H1 (cell line): ENCODE measurements at regions not wholly inside any gene's neighbourhood (a gene's known extent, or its start where the extent isn't known, plus 50 kb on each side); places are given as distances from the start of the nearest gene placed in this dataset.

ENCODE experiments used
- CTCF ChIA-PET: fragments of 300-600 bp; sonication (Branson Sonifier 250); formaldehyde crosslinking; loops from one replicate; lab custom pipeline; 2021; ENCODE audit not compliant: partially characterized antibody; lab: Charles Lee
- POLR2A ChIA-PET: fragments of 300-600 bp; sonication (Branson Sonifier 250); formaldehyde crosslinking; loops from one replicate; lab custom pipeline; 2021; ENCODE audit warnings: inconsistent platforms; ENCODE audit not compliant: partially characterized antibody; lab: Charles Lee
- DNase-seq, 2 experiments: peaks; one replicate each; pipeline versions ENCODE4 v3.0.0 to v3.0.0-alpha.2; 2010 to 2022; ENCODE audit warnings: low spot score in 2 of 2, low read depth in 1 of 2, mixed read lengths in 1 of 2
- FAIRE-seq: peaks from 2 replicates; lab custom pipeline; 2011; peaks lifted over from hg19 to GRCh38; lab: Jason Lieb, UNC
- H2AFZ ChIP-seq: 2 replicates; pipeline ENCODE4 v1.8.1; 2012; ENCODE audit warnings: low read length, inconsistent platforms
- H2AK5ac ChIP-seq: 2 replicates; pipeline ENCODE4 v1.6.1; 2013; ENCODE audit warnings: low read depth, low read length
- H2BK120ac ChIP-seq: replicated peaks from 2 replicates; pipeline ENCODE3; 2013; ENCODE audit warnings: low read depth, low read length, inconsistent platforms
- H2BK12ac ChIP-seq: 2 replicates; pipeline ENCODE4 v1.6.1; 2013; ENCODE audit warnings: low read depth, low read length
- H2BK15ac ChIP-seq: 2 replicates; pipeline ENCODE4 v1.6.1; 2013; ENCODE audit warnings: low read length
- H2BK20ac ChIP-seq: 2 replicates; pipeline ENCODE4 v1.6.1; 2013; ENCODE audit warnings: low read length
- H2BK5ac ChIP-seq: 2 replicates; pipeline ENCODE4 v1.6.1; 2013; ENCODE audit warnings: low read depth, low read length
- H3K14ac ChIP-seq: 2 replicates; pipeline ENCODE4 v1.6.1; 2013; ENCODE audit warnings: inconsistent platforms; ENCODE audit not compliant: insufficient read length
- H3K18ac ChIP-seq: 2 replicates; pipeline ENCODE4 v1.6.1; 2013; ENCODE audit warnings: low read length; ENCODE audit errors: extremely low read depth
- H3K23ac ChIP-seq: 2 replicates; pipeline ENCODE4 v1.6.1; 2013; ENCODE audit warnings: inconsistent platforms; ENCODE audit not compliant: insufficient read length
- H3K23me2 ChIP-seq: 2 replicates; pipeline ENCODE4 v1.6.1; 2013; ENCODE audit warnings: low read depth, low read length
- H3K27ac ChIP-seq: 2 replicates; pipeline ENCODE4 v1.6.1; 2011; ENCODE audit warnings: low read depth, low read length, inconsistent platforms
- H3K27me3 ChIP-seq, 4 experiments: replicated peaks in 1 of 4; 1 replicate in 1 of 4; 2 replicates in 3 of 4; pipeline versions ENCODE4 v1.6.1 to v1.8.1; 2011 to 2013; ENCODE audit warnings: low read length in 3 of 4, mild to moderate bottlenecking in 3 of 4, inconsistent platforms in 2 of 4, mixed read lengths in 2 of 4, moderate library complexity in 1 of 4; ENCODE audit not compliant: control insufficient read depth in 3 of 4, insufficient read depth in 3 of 4; ENCODE audit errors: extremely low read depth in 1 of 4
- H3K36me3 ChIP-seq, 4 experiments: 2 replicates each; pipeline versions ENCODE4 v1.6.1 to v1.8.1; 2011 to 2013; ENCODE audit warnings: mild to moderate bottlenecking in 4 of 4, low read length in 3 of 4, moderate library complexity in 2 of 4, control low read depth in 1 of 4, inconsistent platforms in 1 of 4; ENCODE audit not compliant: insufficient read depth in 4 of 4, control insufficient read depth in 2 of 4
- H3K4ac ChIP-seq: replicated peaks from 2 replicates; pipeline ENCODE3; 2013; ENCODE audit warnings: low read length, low read depth, mixed read lengths, inconsistent platforms; ENCODE audit not compliant: insufficient read length
- H3K4me1 ChIP-seq, 4 experiments: replicated peaks in 1 of 4; 1 replicate in 1 of 4; 2 replicates in 3 of 4; pipeline versions ENCODE4 v1.6.1 to v1.8.1; 2011 to 2013; ENCODE audit warnings: low read length in 3 of 4, inconsistent platforms in 2 of 4, mixed read lengths in 1 of 4; ENCODE audit not compliant: insufficient read depth in 4 of 4, control insufficient read depth in 3 of 4
- H3K4me2 ChIP-seq, 2 experiments: 2 replicates each; pipeline versions ENCODE4 v1.6.1 to v1.8.1; 2011 to 2013; ENCODE audit warnings: low read depth in 2 of 2, low read length in 2 of 2, control low read depth in 1 of 2, inconsistent platforms in 1 of 2, mild to moderate bottlenecking in 1 of 2; ENCODE audit not compliant: insufficient read depth in 1 of 2
- H3K4me3 ChIP-seq, 4 experiments: fragments of 200-600, 300-600 bp in 1 of 4; sonication (generic), shearing (Covaris generic), sonication (Bioruptor Twin) in 1 of 4; 2 replicates each; pipeline versions ENCODE4 v1.5.1 to v1.8.1; 2011 to 2016; ENCODE audit warnings: low read length in 4 of 4, low read depth in 3 of 4, control low read depth in 2 of 4, inconsistent platforms in 2 of 4, mild to moderate bottlenecking in 2 of 4, mixed read lengths in 1 of 4, moderate library complexity in 1 of 4; ENCODE audit not compliant: insufficient read depth in 2 of 4; ENCODE audit errors: extremely low read depth in 1 of 4
- H3K56ac ChIP-seq: replicated peaks from 2 replicates; pipeline ENCODE3; 2013; ENCODE audit warnings: low read depth, mild to moderate bottlenecking, mixed read lengths, low read length, inconsistent platforms; ENCODE audit not compliant: insufficient read length
- H3K79me1 ChIP-seq: 2 replicates; pipeline ENCODE4 v1.6.1; 2013; ENCODE audit warnings: low read depth, low read length, control low read depth
- H3K79me2 ChIP-seq, 2 experiments: 2 replicates each; pipeline versions ENCODE4 v1.6.1 to v1.8.1; 2012 to 2013; ENCODE audit warnings: low read length in 2 of 2, mild to moderate bottlenecking in 2 of 2, inconsistent platforms in 1 of 2; ENCODE audit not compliant: insufficient read depth in 2 of 2, control insufficient read depth in 1 of 2
- H3K9ac ChIP-seq, 4 experiments: replicated peaks in 1 of 4; 1 replicate in 1 of 4; 2 replicates in 3 of 4; pipeline versions ENCODE4 v1.6.1 to v1.8.1; 2011 to 2013; ENCODE audit warnings: low read depth in 3 of 4, low read length in 3 of 4, control low read depth in 2 of 4, mild to moderate bottlenecking in 2 of 4, moderate library complexity in 2 of 4, inconsistent platforms in 1 of 4; ENCODE audit errors: extremely low read depth in 1 of 4
- H3K9me3 ChIP-seq, 2 experiments: 2 replicates each; pipeline versions ENCODE4 v1.6.1 to v1.8.1; 2012 to 2013; ENCODE audit warnings: mild to moderate bottlenecking in 2 of 2, moderate library complexity in 2 of 2, control low read depth in 1 of 2, inconsistent platforms in 1 of 2, low read depth in 1 of 2, low read length in 1 of 2, mixed read lengths in 1 of 2; ENCODE audit not compliant: insufficient read depth in 2 of 2
- H4K20me1 ChIP-seq, 2 experiments: replicated peaks in 1 of 2; 2 replicates each; pipeline versions ENCODE3 to v1.8.1; 2011 to 2013; ENCODE audit warnings: inconsistent platforms in 2 of 2, low read length in 2 of 2, mild to moderate bottlenecking in 1 of 2; ENCODE audit not compliant: insufficient read depth in 2 of 2, control insufficient read depth in 1 of 2
- H4K5ac ChIP-seq: 2 replicates; pipeline ENCODE4 v1.6.1; 2013; ENCODE audit warnings: low read length, low read depth, mixed read lengths, inconsistent platforms; ENCODE audit not compliant: insufficient read length
- H4K8ac ChIP-seq: 2 replicates; pipeline ENCODE4 v1.8.0; 2013; ENCODE audit warnings: mild to moderate bottlenecking, moderate library complexity, low read length, inconsistent platforms; ENCODE audit not compliant: insufficient read depth; ENCODE audit errors: extremely low read depth
- H4K91ac ChIP-seq: replicated peaks from 2 replicates; pipeline ENCODE3; 2013; ENCODE audit warnings: low read length, mixed read lengths, inconsistent platforms; ENCODE audit not compliant: insufficient read length
- BCL11A ChIP-seq, 2 experiments: IDR thresholded peaks; one replicate each; pipeline ENCODE4 v1.6.1; 2011; ENCODE audit warnings: low read depth in 2 of 2, low read length in 2 of 2, mild to moderate bottlenecking in 2 of 2
- JUN ChIP-seq: IDR thresholded peaks from 2 replicates; pipeline ENCODE4 v1.6.1; 2011; ENCODE audit warnings: low read depth, mild to moderate bottlenecking, improper control_type of control experiment, low read length
- MAX ChIP-seq: IDR thresholded peaks from 2 replicates; pipeline ENCODE4 v1.6.1; 2012; ENCODE audit warnings: inconsistent platforms
- RXRA ChIP-seq: IDR thresholded peaks from 2 replicates; pipeline ENCODE4 v1.6.1; 2011; ENCODE audit warnings: low read depth, mild to moderate bottlenecking, low read length, moderate library complexity; ENCODE audit not compliant: insufficient read depth
- SP1 ChIP-seq: IDR thresholded peaks from 2 replicates; pipeline ENCODE4 v1.6.1; 2011; ENCODE audit warnings: low read depth, low read length
- SP4 ChIP-seq: IDR thresholded peaks from 2 replicates; pipeline ENCODE4 v1.6.1; 2012; ENCODE audit warnings: low read length, inconsistent platforms
- ZNF274 ChIP-seq: IDR thresholded peaks from 2 replicates; pipeline ENCODE4 v1.7.0; 2012; ENCODE audit warnings: low read length, borderline replicate concordance; ENCODE audit errors: extremely low read depth
- WGBS, 2 experiments: shearing (Covaris generic) in 1 of 2; methylation state at CpG; one replicate each; pipeline versions ENCODE4 v1.1.6 to v1.1.7; 2013 to 2015; ENCODE audit warnings: low lambda C conversion rate in 2 of 2, mixed read lengths in 2 of 2, inconsistent platforms in 1 of 2, low coverage in 1 of 2, missing lambda C conversion rate in 1 of 2; ENCODE audit not compliant: insufficient replicate concordance in 2 of 2, insufficient coverage in 1 of 2, insufficient read length in 1 of 2; ENCODE audit errors: extremely low coverage in 1 of 2, missing lambda C conversion rate in 1 of 2; 5-methylcytosine and 5-hydroxymethylcytosine counted together

GRCh38 chr1:235043234-235043633 is 85.4 kb downstream of the TOMM20 start:
- Histone ChIP-seq H3K4ac (no peak overlapping the region), H2BK20ac (no peak overlapping the region), H4K20me1 (no peaks in the 10 kb centered on the region), H3K27me3 (no peaks in the 10 kb centered on the region), H3K4me1 (no peaks in the 10 kb centered on the region), H3K56ac (no peak overlapping the region), H3K36me3 (no peaks in the 10 kb centered on the region), H2BK120ac (no peak overlapping the region), H3K27ac (no peak overlapping the region), H3K79me1 (no peaks in the 10 kb centered on the region), H4K8ac (no peak overlapping the region), H3K9ac (no peak overlapping the region), H3K79me2 (no peaks in the 10 kb centered on the region), H2AK5ac (no peak overlapping the region), H4K5ac (no peak overlapping the region), H3K18ac (no peak overlapping the region), H3K14ac (no peak overlapping the region), H3K4me2 (no peak overlapping the region), H3K9me3 (peaks cover 0 to 4% of the 10 kb centered on the region in 2 experiments; a peak in 2 of 4 replicates), H3K4me3 (no peak overlapping the region), H2AFZ (no peak overlapping the region), H3K23me2 (no peaks in the 10 kb centered on the region), H4K91ac (no peak overlapping the region), H2BK15ac (no peak overlapping the region), H2BK5ac (no peak overlapping the region), H2BK12ac (no peak overlapping the region), H3K23ac (no peak overlapping the region)
- DNase-seq, result no peak
- ChIA-PET CTCF (interaction anchor here (1.6 kb wide), 1 partner anchor 13 kb away, joined by 4 read pairs; no protein-coding TSS in a partner anchor), POLR2A (no interaction called here)
- TF ChIP-seq RXRA, result no peak
- TF ChIP-seq JUN, result no peak
- no peak for TF ChIP-seq SP1
- TF ChIP-seq BCL11A (IDR thresholded peaks at IDR 0.05; ENCODE audit: low read depth in 2 of 2, low read length in 2 of 2), result no peak
- no peak for TF ChIP-seq MAX
- no peak for TF ChIP-seq SP4
- TF ChIP-seq ZNF274, result no peak
- WGBS, 2 experiments, result 87% methylated on average over 2 of the region's 3 CpGs; no CpG with 5 or more reads in 1 of the 2 experiments
- no peak for FAIRE-seq
